ENCODE measurements at regions not wholly inside any gene's neighbourhood (a gene's known extent, or its start where the extent isn't known, plus 50 kb on each side); places are given as distances from the start of the nearest gene placed in this dataset.
A peak's percentile ranks its signal among the peaks of the same experiment; 100 is the strongest.

GRCh38 chr7:12865593-12865992 is 178.2 kb downstream of the ARL4A start:
- Histone ChIP-seq H3K36me3 (ENCODE audit: insufficient read depth, low read length, poor library complexity, severe bottlenecking) (no peaks in the 10 kb centered on the region), H3K4me1 (ENCODE audit: insufficient read depth, low read length, poor library complexity, severe bottlenecking) (peaks cover 4% of the 10 kb centered on the region), H3K27ac (ENCODE audit: low read depth, low read length, poor library complexity, severe bottlenecking) (no peak overlapping the region), H3K9me3 (ENCODE audit: low read depth, low read length, poor library complexity, severe bottlenecking) (no peaks in the 10 kb centered on the region), H3K27me3 (replicated peaks; ENCODE audit: insufficient read depth, low read depth, low read length, poor library complexity) (peaks cover 2% of the 10 kb centered on the region), H3K4me3 (ENCODE audit: low read depth, low read length, poor library complexity, severe bottlenecking) (no peak overlapping the region)
- ChIA-PET POLR2A (ENCODE audit: low non-redundant PET) (interaction anchor here (1.0 kb wide), 1 partner anchor 1469 kb away, joined by 4 read pairs; no protein-coding TSS in a partner anchor), CTCF (no interaction called here)
- BruUV-seq (replicated peaks) = no TSS peak
- no peak for DNase-seq (ENCODE audit: low spot score)
- intact Hi-C loops (cut with micrococcal nuclease; ENCODE audit: unreplicated experiment) = no loop called here
- TF ChIP-seq, protein P1, sequence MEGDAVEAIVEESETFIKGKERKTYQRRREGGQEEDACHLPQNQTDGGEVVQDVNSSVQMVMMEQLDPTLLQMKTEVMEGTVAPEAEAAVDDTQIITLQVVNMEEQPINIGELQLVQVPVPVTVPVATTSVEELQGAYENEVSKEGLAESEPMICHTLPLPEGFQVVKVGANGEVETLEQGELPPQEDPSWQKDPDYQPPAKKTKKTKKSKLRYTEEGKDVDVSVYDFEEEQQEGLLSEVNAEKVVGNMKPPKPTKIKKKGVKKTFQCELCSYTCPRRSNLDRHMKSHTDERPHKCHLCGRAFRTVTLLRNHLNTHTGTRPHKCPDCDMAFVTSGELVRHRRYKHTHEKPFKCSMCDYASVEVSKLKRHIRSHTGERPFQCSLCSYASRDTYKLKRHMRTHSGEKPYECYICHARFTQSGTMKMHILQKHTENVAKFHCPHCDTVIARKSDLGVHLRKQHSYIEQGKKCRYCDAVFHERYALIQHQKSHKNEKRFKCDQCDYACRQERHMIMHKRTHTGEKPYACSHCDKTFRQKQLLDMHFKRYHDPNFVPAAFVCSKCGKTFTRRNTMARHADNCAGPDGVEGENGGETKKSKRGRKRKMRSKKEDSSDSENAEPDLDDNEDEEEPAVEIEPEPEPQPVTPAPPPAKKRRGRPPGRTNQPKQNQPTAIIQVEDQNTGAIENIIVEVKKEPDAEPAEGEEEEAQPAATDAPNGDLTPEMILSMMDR (conservative IDR thresholded peaks at IDR 0.05; ENCODE audit: low read depth, low read length) = no peak
- TF ChIP-seq EZH2 (IDR thresholded peaks at IDR 0.05; ENCODE audit: borderline replicate concordance, low read depth, low read length, poor library complexity, severe bottlenecking) = no peak

DNA sequence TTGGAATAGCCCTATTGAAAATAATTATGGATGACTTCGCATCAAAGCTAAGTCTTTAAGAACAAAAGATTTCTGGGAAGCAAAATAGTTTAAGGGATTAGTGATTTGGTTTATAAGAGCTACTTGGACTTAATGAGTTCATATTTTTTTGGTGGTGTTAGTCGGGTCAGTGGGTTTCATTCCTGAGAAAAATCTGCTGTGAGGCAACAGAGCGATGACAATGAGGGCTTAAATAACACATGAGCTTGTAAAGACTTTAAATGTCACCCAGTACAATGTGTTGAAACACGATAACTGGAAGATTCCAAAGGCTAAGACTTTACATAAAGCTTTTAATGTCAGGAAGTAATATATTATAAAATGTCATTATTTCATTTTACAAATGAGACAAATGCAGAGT is 178.8 kb downstream of the ARL4A start:
- no peaks in the 10 kb centered on the region for H3K36me3 ChIP-seq (ENCODE audit: insufficient read depth, low read length, poor library complexity, severe bottlenecking)
- BruUV-seq (replicated peaks) = no TSS peak

DNA sequence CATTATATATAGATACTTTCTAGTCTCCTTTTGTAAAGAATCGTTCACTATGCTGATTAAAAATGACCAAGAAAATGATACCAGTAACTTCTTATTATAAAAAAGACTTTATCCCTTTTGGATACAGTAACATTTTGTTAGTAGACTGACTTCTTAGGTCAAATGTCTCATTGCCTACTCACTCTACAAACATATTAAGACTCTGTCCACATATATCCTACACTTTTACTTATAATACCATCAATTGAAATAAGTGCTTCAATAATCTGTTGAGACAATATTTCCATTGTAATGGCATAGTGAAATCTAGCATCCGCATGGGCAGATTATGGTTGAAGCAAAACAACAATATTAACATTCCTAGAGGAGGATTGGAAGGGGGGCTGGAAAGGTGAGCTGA is 180.6 kb downstream of the ARL4A start:
- intact Hi-C loops (cut with micrococcal nuclease; ENCODE audit: unreplicated experiment) = no loop called here
- DNase-seq (ENCODE audit: low spot score) = no peak
- no TSS peak for BruUV-seq (replicated peaks)
- Histone ChIP-seq H3K36me3 (ENCODE audit: insufficient read depth, low read length, poor library complexity, severe bottlenecking) (no peaks in the 10 kb centered on the region), H3K9me3 (ENCODE audit: low read depth, low read length, poor library complexity, severe bottlenecking) (no peaks in the 10 kb centered on the region), H3K27ac (ENCODE audit: low read depth, low read length, poor library complexity, severe bottlenecking) (no peak overlapping the region), H3K4me1 (ENCODE audit: insufficient read depth, low read length, poor library complexity, severe bottlenecking) (peaks cover 4% of the 10 kb centered on the region), H3K27me3 (replicated peaks; ENCODE audit: insufficient read depth, low read depth, low read length, poor library complexity) (peaks cover 9% of the 10 kb centered on the region), H3K4me3 (ENCODE audit: low read depth, low read length, poor library complexity, severe bottlenecking) (no peak overlapping the region)
- ChIA-PET CTCF (no interaction called here), POLR2A (ENCODE audit: low non-redundant PET) (interaction anchor here (0.5 kb wide), 1 partner anchor 140 kb away, joined by 3 read pairs; no protein-coding TSS in a partner anchor)
- TF ChIP-seq, protein P1 (conservative IDR thresholded peaks at IDR 0.05; ENCODE audit: low read depth, low read length) = no peak
- no peak for TF ChIP-seq EZH2 (IDR thresholded peaks at IDR 0.05; ENCODE audit: borderline replicate concordance, low read depth, low read length, poor library complexity, severe bottlenecking)

More for the DNA sequence above, 178.8 kb downstream of the ARL4A start:
- ChIA-PET POLR2A (ENCODE audit: low non-redundant PET) (interaction anchor here (0.7 to 1.0 kb wide), 2 partner anchors 151 to 1470 kb away, joined by 3 to 4 read pairs; no protein-coding TSS in a partner anchor), CTCF (no interaction called here)
- peak; percentile 50 for DNase-seq (ENCODE audit: low spot score)
- Histone ChIP-seq H3K4me3 (ENCODE audit: low read depth, low read length, poor library complexity, severe bottlenecking) (no peak overlapping the region), H3K4me1 (ENCODE audit: insufficient read depth, low read length, poor library complexity, severe bottlenecking) (peaks cover 4% of the 10 kb centered on the region), H3K9me3 (ENCODE audit: low read depth, low read length, poor library complexity, severe bottlenecking) (no peaks in the 10 kb centered on the region), H3K27me3 (replicated peaks; ENCODE audit: insufficient read depth, low read depth, low read length, poor library complexity) (peaks cover 5% of the 10 kb centered on the region), H3K27ac (ENCODE audit: low read depth, low read length, poor library complexity, severe bottlenecking) (no peak overlapping the region)
- intact Hi-C loops (cut with micrococcal nuclease; ENCODE audit: unreplicated experiment) = no loop called here
- TF ChIP-seq, protein P1 (conservative IDR thresholded peaks at IDR 0.05; ENCODE audit: low read depth, low read length) = no peak
- TF ChIP-seq EZH2 (IDR thresholded peaks at IDR 0.05; ENCODE audit: borderline replicate concordance, low read depth, low read length, poor library complexity, severe bottlenecking) = no peak
